Mucosa of descending colon (tissue), 3 donors: ENCODE measurements at regions not wholly inside any gene's neighbourhood (a gene's known extent, or its start where the extent isn't known, plus 50 kb on each side); places are given as distances from the start of the nearest gene placed in this dataset.

Source experiments
- ATAC-seq: fragments of 200-7000 bp; cut with Tn5 transposase; one replicate; pipeline ENCODE4 v1.9.1; 2020; ENCODE audit warnings: mild to moderate bottlenecking, moderate library complexity
- DNase-seq, 3 donors: peaks; one replicate each; pipeline ENCODE4 v3.0.0-alpha.2; 2020
- H3K36me3 ChIP-seq: fragments of 200-600 bp; one replicate; pipeline ENCODE4 v1.8.0; 2021; ENCODE audit warnings: low read depth, mild to moderate bottlenecking
- H3K4me1 ChIP-seq: fragments of 200-600 bp; one replicate; pipeline ENCODE4 v1.8.0; 2021; ENCODE audit warnings: low read depth, mild to moderate bottlenecking
- H3K4me3 ChIP-seq: fragments of 200-600 bp; one replicate; pipeline ENCODE4 v1.8.0; 2021; ENCODE audit warnings: mild to moderate bottlenecking
- H3K9me3 ChIP-seq: fragments of 200-600 bp; one replicate; pipeline ENCODE4 v1.8.0; 2021; ENCODE audit warnings: mild to moderate bottlenecking
- intact Hi-C, 2 donors: fragments of 100-400 bp; cut with DNase I in 1 of 2; cut with micrococcal nuclease in 1 of 2; formaldehyde crosslinking; loops; one replicate each; pipeline versions ENCODE4 v1.11.0 to v1.11.1; 2022; cut with DNase I, micrococcal nuclease
- TF ChIP-seq, protein P1 (sequence below): fragments of 200-600 bp; IDR thresholded peaks from one replicate; pipeline ENCODE4 v1.8.0; 2022; ENCODE audit warnings: antibody characterized with exemption, mild to moderate bottlenecking
- donor health status: DM: no; HTN: no; CAD: no; lungs with moderate emphysema.
- donor health status: DM: no; HTN: no; CAD: no.
- donor health status: DM: no; HTN: yes; CAD: no.

DNA sequence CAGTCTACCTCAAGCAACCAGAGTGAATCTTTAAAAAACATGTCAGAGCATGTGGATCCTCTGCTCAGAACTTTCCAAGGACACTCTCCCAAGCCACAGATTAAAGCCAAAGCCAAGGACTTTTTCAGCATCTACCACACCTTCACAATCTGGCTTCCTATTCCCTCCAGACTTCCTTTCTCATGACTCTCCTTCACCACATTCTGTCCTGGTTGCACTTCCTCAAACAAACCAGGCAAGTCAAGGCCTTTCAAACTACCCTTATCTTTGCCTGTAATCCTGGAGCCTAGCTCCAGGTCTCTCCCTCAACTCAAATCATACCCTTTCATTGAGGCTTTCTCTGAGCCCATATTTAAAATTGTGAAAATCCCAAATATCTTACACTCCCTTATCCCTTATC, 191.6 kb upstream of the GALNTL6 start:
- no peaks in the 10 kb centered on the region for H3K36me3 ChIP-seq
- intact Hi-C loops, result no loop called here
- no peaks in the 10 kb centered on the region for H3K4me1 ChIP-seq
- no peak for ATAC-seq
- H3K4me3 ChIP-seq, result no peak overlapping the region
- TF ChIP-seq, protein P1, sequence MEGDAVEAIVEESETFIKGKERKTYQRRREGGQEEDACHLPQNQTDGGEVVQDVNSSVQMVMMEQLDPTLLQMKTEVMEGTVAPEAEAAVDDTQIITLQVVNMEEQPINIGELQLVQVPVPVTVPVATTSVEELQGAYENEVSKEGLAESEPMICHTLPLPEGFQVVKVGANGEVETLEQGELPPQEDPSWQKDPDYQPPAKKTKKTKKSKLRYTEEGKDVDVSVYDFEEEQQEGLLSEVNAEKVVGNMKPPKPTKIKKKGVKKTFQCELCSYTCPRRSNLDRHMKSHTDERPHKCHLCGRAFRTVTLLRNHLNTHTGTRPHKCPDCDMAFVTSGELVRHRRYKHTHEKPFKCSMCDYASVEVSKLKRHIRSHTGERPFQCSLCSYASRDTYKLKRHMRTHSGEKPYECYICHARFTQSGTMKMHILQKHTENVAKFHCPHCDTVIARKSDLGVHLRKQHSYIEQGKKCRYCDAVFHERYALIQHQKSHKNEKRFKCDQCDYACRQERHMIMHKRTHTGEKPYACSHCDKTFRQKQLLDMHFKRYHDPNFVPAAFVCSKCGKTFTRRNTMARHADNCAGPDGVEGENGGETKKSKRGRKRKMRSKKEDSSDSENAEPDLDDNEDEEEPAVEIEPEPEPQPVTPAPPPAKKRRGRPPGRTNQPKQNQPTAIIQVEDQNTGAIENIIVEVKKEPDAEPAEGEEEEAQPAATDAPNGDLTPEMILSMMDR, result no peak
- DNase-seq, result no peak
- no peaks in the 10 kb centered on the region for H3K9me3 ChIP-seq

DNA sequence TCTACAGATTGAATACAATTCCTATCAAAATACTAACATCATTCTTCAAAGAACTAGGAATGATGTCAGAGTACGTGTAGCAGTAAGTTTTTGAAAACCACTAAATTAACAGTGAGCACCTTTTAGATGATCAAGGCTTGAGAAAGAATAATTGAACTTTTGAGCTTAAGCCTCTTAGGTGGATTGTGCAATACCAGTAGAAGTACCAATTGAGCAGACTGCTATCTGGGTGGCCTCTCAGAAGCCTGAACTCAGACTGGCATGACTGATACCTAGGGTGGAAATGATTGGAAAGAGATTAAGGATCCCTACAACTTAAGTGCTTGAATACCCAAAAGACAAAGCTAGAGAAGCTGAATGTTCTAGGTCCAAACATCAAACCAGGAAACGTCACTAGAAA, 200.3 kb upstream of the GALNTL6 start:
- ATAC-seq, result no peak
- TF ChIP-seq, protein P1, result no peak
- no peak for DNase-seq
- intact Hi-C loops, result no loop called here
- no peaks in the 10 kb centered on the region for H3K9me3 ChIP-seq
- no peaks in the 10 kb centered on the region for H3K4me1 ChIP-seq
- H3K4me3 ChIP-seq, result no peak overlapping the region
- H3K36me3 ChIP-seq, result no peaks in the 10 kb centered on the region

DNA sequence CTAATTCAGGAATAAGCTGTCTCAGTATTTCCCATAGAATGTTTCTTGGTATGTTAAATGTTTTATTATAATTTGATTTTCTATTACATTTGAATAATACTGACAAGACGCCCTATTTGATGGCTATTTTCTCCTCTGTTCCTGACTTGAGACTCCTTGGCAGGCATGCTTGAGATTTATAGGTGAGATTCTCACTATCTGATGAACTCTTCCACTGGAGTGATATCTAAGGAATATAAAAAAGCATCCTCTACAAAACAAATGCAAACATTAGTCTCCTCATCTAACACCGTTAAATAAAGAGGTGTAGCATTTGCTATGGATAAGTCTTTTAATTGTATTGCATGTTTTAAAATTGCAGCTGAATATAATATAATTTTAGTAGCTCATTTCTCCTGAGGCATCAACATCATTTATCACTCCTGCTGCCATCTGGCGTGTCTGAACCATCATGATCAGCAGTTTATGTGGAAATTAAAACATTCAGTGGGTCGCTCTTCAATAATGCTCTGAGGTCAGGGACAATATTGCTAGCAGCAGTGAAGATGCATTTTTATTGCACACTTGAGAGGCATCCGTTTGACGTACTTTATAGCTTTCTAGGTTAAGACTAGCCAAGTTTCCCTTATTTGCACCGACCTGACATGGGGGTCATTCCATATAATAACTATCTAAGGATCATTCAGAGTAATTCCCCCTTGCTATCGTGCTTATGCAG, 210.4 kb upstream of the GALNTL6 start:
- no peak for ATAC-seq
- Histone ChIP-seq H3K4me1 (no peaks in the 10 kb centered on the region), H3K4me3 (no peak overlapping the region), H3K36me3 (no peaks in the 10 kb centered on the region), H3K9me3 (no peaks in the 10 kb centered on the region)
- TF ChIP-seq, protein P1, result no peak
- DNase-seq, result no peak
- intact Hi-C loops, result no loop called here

DNA sequence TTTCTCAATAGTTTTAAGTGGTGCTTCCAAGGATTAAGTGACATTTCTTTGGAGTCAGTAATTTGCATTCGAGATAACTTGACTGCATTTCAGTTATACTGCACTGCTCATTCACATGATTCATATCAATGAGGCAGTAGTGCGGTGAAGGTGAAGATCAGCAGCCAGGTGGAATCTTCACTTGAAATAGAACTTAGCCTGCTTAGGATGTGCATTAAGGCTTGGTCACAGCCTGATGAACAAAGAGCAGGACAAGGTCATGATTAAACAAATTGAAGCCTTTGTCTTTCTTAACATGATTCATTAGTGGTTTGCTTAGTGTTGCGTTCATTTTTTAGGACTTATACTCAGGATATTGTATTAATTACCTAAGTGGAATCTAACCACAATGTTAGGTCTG, 212.1 kb upstream of the GALNTL6 start:
- intact Hi-C loops, result no loop called here
- no peaks in the 10 kb centered on the region for H3K4me1 ChIP-seq
- TF ChIP-seq, protein P1, result no peak
- no peaks in the 10 kb centered on the region for H3K9me3 ChIP-seq
- ATAC-seq (no peak), DNase-seq (no peak)
- no peaks in the 10 kb centered on the region for H3K36me3 ChIP-seq
- H3K4me3 ChIP-seq, result no peak overlapping the region

DNA sequence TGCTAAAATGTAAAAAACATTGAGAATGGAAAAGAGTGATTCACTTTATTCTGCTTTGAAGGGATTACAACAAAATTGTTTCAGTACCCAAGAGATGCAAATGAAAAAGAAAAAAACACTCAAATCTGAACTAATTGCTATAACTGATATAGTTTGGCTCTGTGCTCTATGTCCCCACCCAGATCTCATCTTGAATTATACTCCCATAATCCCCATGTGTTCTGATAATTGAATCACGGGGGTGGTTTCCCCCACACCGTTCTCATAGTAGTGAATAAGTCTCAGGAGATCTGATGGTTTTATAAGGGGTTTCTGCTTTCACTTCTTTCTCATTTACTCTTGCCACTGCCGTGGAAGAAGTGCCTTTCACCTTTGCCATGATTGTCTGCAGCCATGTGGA, 213.6 kb upstream of the GALNTL6 start:
- no peaks in the 10 kb centered on the region for H3K36me3 ChIP-seq
- ATAC-seq (no peak), DNase-seq (no peak)
- H3K9me3 ChIP-seq, result peaks cover 4% of the 10 kb centered on the region
- H3K4me3 ChIP-seq, result no peak overlapping the region
- TF ChIP-seq, protein P1, result no peak
- intact Hi-C loops, result no loop called here
- H3K4me1 ChIP-seq, result no peaks in the 10 kb centered on the region

DNA sequence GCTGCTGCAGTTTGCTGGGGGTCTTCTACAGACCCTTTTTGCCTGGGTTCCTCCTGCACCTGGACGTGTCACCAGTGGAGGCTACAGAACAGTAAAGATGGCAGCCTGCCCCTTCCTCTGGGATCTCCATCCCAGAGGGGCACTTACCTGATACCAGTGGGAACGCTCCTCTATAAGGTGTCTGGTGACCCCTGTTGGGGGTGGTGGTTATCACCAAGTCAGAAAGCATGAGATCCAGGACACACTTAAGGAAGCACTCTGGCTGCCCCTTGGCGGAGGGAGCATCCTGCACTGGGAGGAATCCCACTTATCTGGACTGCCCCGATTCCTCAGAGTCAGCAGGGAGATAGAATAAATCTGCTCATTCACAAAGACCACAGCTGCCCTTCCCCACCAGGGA, 218.9 kb upstream of the GALNTL6 start:
- DNase-seq (no peak), ATAC-seq (no peak)
- TF ChIP-seq, protein P1, result no peak
- Histone ChIP-seq H3K36me3 (no peaks in the 10 kb centered on the region), H3K4me3 (no peak overlapping the region), H3K9me3 (peaks cover 4% of the 10 kb centered on the region), H3K4me1 (no peaks in the 10 kb centered on the region)
- intact Hi-C loops, result no loop called here
